ENCODE measurements at regions not wholly inside any gene's neighbourhood (a gene's known extent, or its start where the extent isn't known, plus 50 kb on each side); places are given as distances from the start of the nearest gene placed in this dataset.

DNA sequence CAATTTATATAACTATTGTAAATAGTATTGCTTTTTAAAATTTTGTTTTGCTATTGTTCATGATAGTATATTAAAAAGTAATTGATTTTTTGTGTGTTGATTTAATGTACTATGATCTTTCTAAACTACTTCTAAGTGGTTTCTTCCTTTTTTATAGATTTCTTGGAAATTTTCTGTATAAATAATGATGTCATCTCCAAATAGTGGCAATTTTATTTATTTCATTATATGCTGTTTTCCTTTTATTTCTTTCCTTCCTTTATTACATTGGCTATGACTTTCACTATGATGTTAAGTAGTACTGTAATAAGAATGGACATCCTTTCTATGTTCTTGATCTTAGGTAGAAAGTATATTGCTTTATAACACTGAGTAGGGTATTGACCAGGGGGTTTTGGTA, 451.5 kb upstream of the SPTLC3 start:
- no peak overlapping the region for H3K4me3 ChIP-seq (ENCODE audit: insufficient read depth, low read depth, low read length)
- no peaks in the 10 kb centered on the region for H3K36me3 Mint-ChIP-seq (ENCODE audit: low read depth, unreplicated experiment)
- no peak overlapping the region for H3K27ac ChIP-seq (ENCODE audit: low read depth, low read length)
- no peaks in the 10 kb centered on the region for H3K27me3 ChIP-seq (ENCODE audit: insufficient read depth, low read length)
- no peak overlapping the region for H3K27ac Mint-ChIP-seq (ENCODE audit: unreplicated experiment)
- no peak overlapping the region for H3K9ac ChIP-seq (ENCODE audit: low read length)
- peaks cover 4% of the 10 kb centered on the region for H3K9me3 Mint-ChIP-seq (ENCODE audit: unreplicated experiment)
- no peaks in the 10 kb centered on the region for H3K79me2 ChIP-seq (ENCODE audit: insufficient read depth, low read length)
- H3K4me1 Mint-ChIP-seq (ENCODE audit: low read depth, unreplicated experiment) = no peaks in the 10 kb centered on the region
- H3K9me3 ChIP-seq (ENCODE audit: insufficient read depth, low read depth, low read length) = no peaks in the 10 kb centered on the region
- no peak overlapping the region for H3K4me3 Mint-ChIP-seq (ENCODE audit: unreplicated experiment)
- no peak overlapping the region for H2AFZ ChIP-seq (ENCODE audit: low read depth, low read length)
- no peaks in the 10 kb centered on the region for H3K4me1 ChIP-seq (ENCODE audit: insufficient read depth, low read length)
- no peaks in the 10 kb centered on the region for H3K36me3 ChIP-seq (ENCODE audit: insufficient read depth, low read length)
- no peaks in the 10 kb centered on the region for H4K20me1 ChIP-seq (ENCODE audit: insufficient read depth, low read length)
- DNase-seq (ENCODE audit: low read depth) (no peak), FAIRE-seq (no peak)
- no peak for TF ChIP-seq EZH2 (IDR thresholded peaks at IDR 0.05; ENCODE audit: insufficient read depth, low read length)
- TF ChIP-seq, protein P1, sequence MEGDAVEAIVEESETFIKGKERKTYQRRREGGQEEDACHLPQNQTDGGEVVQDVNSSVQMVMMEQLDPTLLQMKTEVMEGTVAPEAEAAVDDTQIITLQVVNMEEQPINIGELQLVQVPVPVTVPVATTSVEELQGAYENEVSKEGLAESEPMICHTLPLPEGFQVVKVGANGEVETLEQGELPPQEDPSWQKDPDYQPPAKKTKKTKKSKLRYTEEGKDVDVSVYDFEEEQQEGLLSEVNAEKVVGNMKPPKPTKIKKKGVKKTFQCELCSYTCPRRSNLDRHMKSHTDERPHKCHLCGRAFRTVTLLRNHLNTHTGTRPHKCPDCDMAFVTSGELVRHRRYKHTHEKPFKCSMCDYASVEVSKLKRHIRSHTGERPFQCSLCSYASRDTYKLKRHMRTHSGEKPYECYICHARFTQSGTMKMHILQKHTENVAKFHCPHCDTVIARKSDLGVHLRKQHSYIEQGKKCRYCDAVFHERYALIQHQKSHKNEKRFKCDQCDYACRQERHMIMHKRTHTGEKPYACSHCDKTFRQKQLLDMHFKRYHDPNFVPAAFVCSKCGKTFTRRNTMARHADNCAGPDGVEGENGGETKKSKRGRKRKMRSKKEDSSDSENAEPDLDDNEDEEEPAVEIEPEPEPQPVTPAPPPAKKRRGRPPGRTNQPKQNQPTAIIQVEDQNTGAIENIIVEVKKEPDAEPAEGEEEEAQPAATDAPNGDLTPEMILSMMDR (IDR thresholded peaks at IDR 0.05; ENCODE audit: insufficient read depth, low read depth, low read length) = no peak
- H3K27me3 Mint-ChIP-seq (ENCODE audit: low read depth, unreplicated experiment) = no peaks in the 10 kb centered on the region
- no peak overlapping the region for H3K4me2 ChIP-seq (ENCODE audit: low read length)

DNA sequence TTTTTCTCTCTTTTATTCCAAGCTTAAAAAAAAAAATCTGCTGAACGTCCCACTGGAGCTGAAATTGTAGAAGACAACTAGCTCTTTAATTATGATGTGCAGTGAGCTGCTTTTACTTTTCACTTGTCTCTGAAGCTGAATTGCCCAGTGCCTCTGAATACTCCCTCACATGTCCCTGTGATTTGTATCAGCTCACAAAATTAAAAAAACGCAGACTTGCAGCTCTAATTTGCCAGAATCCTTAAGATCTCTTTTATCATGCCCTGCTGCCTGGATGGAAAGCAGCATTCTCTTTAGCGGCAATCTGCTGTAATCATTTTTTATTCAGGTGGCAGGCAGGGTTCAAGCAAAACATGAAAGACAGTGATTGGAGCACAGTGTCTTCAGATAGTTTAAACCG, 443.8 kb upstream of the SPTLC3 start:
- Histone ChIP-seq H3K9me3 (ENCODE audit: insufficient read depth, low read depth, low read length) (no peaks in the 10 kb centered on the region), H3K27me3 (ENCODE audit: insufficient read depth, low read length) (no peaks in the 10 kb centered on the region), H3K4me1 (ENCODE audit: insufficient read depth, low read length) (no peaks in the 10 kb centered on the region), H2AFZ (ENCODE audit: low read depth, low read length) (no peak overlapping the region), H3K4me3 (ENCODE audit: insufficient read depth, low read depth, low read length) (no peak overlapping the region), H3K36me3 (ENCODE audit: insufficient read depth, low read length) (no peaks in the 10 kb centered on the region), H3K4me2 (ENCODE audit: low read length) (no peak overlapping the region), H4K20me1 (ENCODE audit: insufficient read depth, low read length) (no peaks in the 10 kb centered on the region), H3K79me2 (ENCODE audit: insufficient read depth, low read length) (no peaks in the 10 kb centered on the region), H3K27ac (ENCODE audit: low read depth, low read length) (no peak overlapping the region), H3K9ac (ENCODE audit: low read length) (no peak overlapping the region)
- H3K27me3 Mint-ChIP-seq (ENCODE audit: low read depth, unreplicated experiment) = no peaks in the 10 kb centered on the region
- no peak for TF ChIP-seq EZH2 (IDR thresholded peaks at IDR 0.05; ENCODE audit: insufficient read depth, low read length)
- TF ChIP-seq, protein P1 (IDR thresholded peaks at IDR 0.05; ENCODE audit: insufficient read depth, low read depth, low read length) = no peak
- no peaks in the 10 kb centered on the region for H3K4me1 Mint-ChIP-seq (ENCODE audit: low read depth, unreplicated experiment)
- H3K36me3 Mint-ChIP-seq (ENCODE audit: low read depth, unreplicated experiment) = no peaks in the 10 kb centered on the region
- H3K4me3 Mint-ChIP-seq (ENCODE audit: unreplicated experiment) = no peak overlapping the region
- DNase-seq (ENCODE audit: low read depth) = no peak
- no peak for FAIRE-seq
- H3K27ac Mint-ChIP-seq (ENCODE audit: unreplicated experiment) = no peak overlapping the region
- peaks cover 4% of the 10 kb centered on the region for H3K9me3 Mint-ChIP-seq (ENCODE audit: unreplicated experiment)

DNA sequence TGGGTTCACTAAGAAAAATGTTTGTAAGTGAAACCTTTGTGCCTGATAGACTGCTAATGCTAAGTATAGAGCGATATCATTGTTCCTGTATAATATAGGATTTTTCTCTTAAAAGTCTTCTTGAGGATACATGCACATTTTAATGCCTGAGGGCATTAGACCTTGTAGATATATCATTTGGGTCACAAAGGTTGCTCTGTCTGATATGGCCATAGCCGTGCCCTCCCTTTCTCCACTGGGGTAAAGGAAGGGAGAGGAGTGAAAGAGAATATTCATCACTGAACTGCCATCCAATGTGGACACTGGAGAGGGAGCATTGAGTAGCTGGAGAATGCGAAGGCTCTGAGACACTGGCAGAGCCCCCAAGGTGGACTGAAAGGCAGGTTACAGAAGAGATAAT, 442.2 kb upstream of the SPTLC3 start:
- H3K9ac ChIP-seq (ENCODE audit: low read length) = no peak overlapping the region
- no peaks in the 10 kb centered on the region for H3K79me2 ChIP-seq (ENCODE audit: insufficient read depth, low read length)
- H3K27me3 ChIP-seq (ENCODE audit: insufficient read depth, low read length) = no peaks in the 10 kb centered on the region
- H3K36me3 Mint-ChIP-seq (ENCODE audit: low read depth, unreplicated experiment) = no peaks in the 10 kb centered on the region
- no peak overlapping the region for H3K27ac Mint-ChIP-seq (ENCODE audit: unreplicated experiment)
- no peak overlapping the region for H3K4me3 Mint-ChIP-seq (ENCODE audit: unreplicated experiment)
- H3K36me3 ChIP-seq (ENCODE audit: insufficient read depth, low read length) = no peaks in the 10 kb centered on the region
- FAIRE-seq = no peak
- H3K4me1 ChIP-seq (ENCODE audit: insufficient read depth, low read length) = no peaks in the 10 kb centered on the region
- H3K4me3 ChIP-seq (ENCODE audit: insufficient read depth, low read depth, low read length) = no peak overlapping the region
- H4K20me1 ChIP-seq (ENCODE audit: insufficient read depth, low read length) = no peaks in the 10 kb centered on the region
- DNase-seq (ENCODE audit: low read depth) = no peak
- no peaks in the 10 kb centered on the region for H3K9me3 ChIP-seq (ENCODE audit: insufficient read depth, low read depth, low read length)
- H2AFZ ChIP-seq (ENCODE audit: low read depth, low read length) = no peak overlapping the region
- H3K9me3 Mint-ChIP-seq (ENCODE audit: unreplicated experiment) = peaks cover 4% of the 10 kb centered on the region
- no peak overlapping the region for H3K27ac ChIP-seq (ENCODE audit: low read depth, low read length)
- H3K27me3 Mint-ChIP-seq (ENCODE audit: low read depth, unreplicated experiment) = no peaks in the 10 kb centered on the region
- H3K4me1 Mint-ChIP-seq (ENCODE audit: low read depth, unreplicated experiment) = no peaks in the 10 kb centered on the region
- no peak overlapping the region for H3K4me2 ChIP-seq (ENCODE audit: low read length)
- TF ChIP-seq, protein P1 (IDR thresholded peaks at IDR 0.05; ENCODE audit: insufficient read depth, low read depth, low read length) = no peak
- no peak for TF ChIP-seq EZH2 (IDR thresholded peaks at IDR 0.05; ENCODE audit: insufficient read depth, low read length)
